IMR-90 (cell line): ENCODE measurements at regions not wholly inside any gene's neighbourhood (a gene's known extent, or its start where the extent isn't known, plus 50 kb on each side); places are given as distances from the start of the nearest gene placed in this dataset.

ENCODE experiments used
- ATAC-seq: fragments of 200-7000 bp; cut with Tn5 transposase; 2 replicates; pipeline ENCODE4 v1.9.1; 2020; ENCODE audit warnings: low read depth, mild to moderate bottlenecking, moderate library complexity
- BruUV-seq: library from RNA; stranded (reverse); fragments of 400-500 nt; replicated peaks from 2 replicates; lab custom pipeline; 2021; lab: Mats Ljungman, UMichigan
- CTCF ChIA-PET: fragments of 300-600 bp; formaldehyde crosslinking; extraction: SDS; loops from one replicate; lab custom pipeline; 2021; ENCODE audit warnings: antibody characterized with exemption; lab: Yijun Ruan, JAX
- POLR2A ChIA-PET: fragments of 300-600 bp; sonication (Branson Sonifier 250); formaldehyde crosslinking; loops from one replicate; lab custom pipeline; 2022; ENCODE audit warnings: antibody characterized with exemption; ENCODE audit not compliant: unreplicated experiment; lab: Charles Lee
- DNase-seq: peaks from one replicate; pipeline ENCODE4 v3.0.0; 2013
- H2AFZ ChIP-seq: replicated peaks from 2 replicates; pipeline ENCODE3; 2013; ENCODE audit warnings: low read length, mild to moderate bottlenecking; ENCODE audit not compliant: poor library complexity
- H2AK5ac ChIP-seq: 2 replicates; pipeline ENCODE4 v1.6.1; 2013; ENCODE audit warnings: low read depth, low read length, inconsistent platforms
- H2AK9ac ChIP-seq: replicated peaks from 2 replicates; pipeline ENCODE3; 2013; ENCODE audit warnings: mild to moderate bottlenecking, low read depth, low read length, moderate library complexity; ENCODE audit not compliant: poor library complexity
- H2BK120ac ChIP-seq: 2 replicates; pipeline ENCODE4 v1.6.1; 2013; ENCODE audit warnings: low read depth, low read length, inconsistent platforms
- H2BK15ac ChIP-seq: 3 replicates; pipeline ENCODE4 v1.6.1; 2013; ENCODE audit warnings: low read depth, low read length, inconsistent platforms
- H2BK20ac ChIP-seq: 2 replicates; pipeline ENCODE4 v1.6.1; 2013; ENCODE audit warnings: low read depth, mild to moderate bottlenecking, inconsistent platforms, low read length, moderate library complexity
- H2BK5ac ChIP-seq: 2 replicates; pipeline ENCODE4 v1.6.1; 2013; ENCODE audit warnings: mild to moderate bottlenecking, low read depth, low read length, inconsistent platforms; ENCODE audit not compliant: poor library complexity, severe bottlenecking
- H3K14ac ChIP-seq: replicated peaks from 2 replicates; pipeline ENCODE4 v1.6.1; 2013; ENCODE audit warnings: low read depth, low read length, inconsistent platforms
- H3K18ac ChIP-seq: 2 replicates; pipeline ENCODE4 v1.6.1; 2013; ENCODE audit warnings: low read depth, low read length, control low read depth
- H3K23ac ChIP-seq: 2 replicates; pipeline ENCODE4 v1.6.1; 2013; ENCODE audit warnings: low read depth, low read length, inconsistent platforms
- H3K27ac ChIP-seq: 2 replicates; pipeline ENCODE4 v1.5.1; 2013; ENCODE audit warnings: mild to moderate bottlenecking, control low read depth, low read length; ENCODE audit not compliant: insufficient read depth
- H3K27me3 ChIP-seq: 2 replicates; pipeline ENCODE4 v1.6.1; 2013; ENCODE audit warnings: low read length; ENCODE audit not compliant: control insufficient read depth, insufficient read depth
- H3K36me3 ChIP-seq: 2 replicates; pipeline ENCODE4 v1.6.1; 2013; ENCODE audit warnings: low read length, mixed read lengths; ENCODE audit not compliant: control insufficient read depth, insufficient read depth
- H3K4ac ChIP-seq: 2 replicates; pipeline ENCODE4 v1.6.1; 2013; ENCODE audit warnings: low read depth, low read length, inconsistent platforms
- H3K4me1 ChIP-seq: 2 replicates; pipeline ENCODE4 v1.6.1; 2013; ENCODE audit warnings: low read length, mixed read lengths; ENCODE audit not compliant: control insufficient read depth, insufficient read depth
- H3K4me2 ChIP-seq: 2 replicates; pipeline ENCODE4 v1.6.1; 2013; ENCODE audit warnings: low read depth, mild to moderate bottlenecking, control low read depth, low read length, moderate library complexity
- H3K4me3 ChIP-seq: 2 replicates; pipeline ENCODE4 v1.5.1; 2013; ENCODE audit warnings: low read depth, mild to moderate bottlenecking, control low read depth, low read length, moderate library complexity; ENCODE audit not compliant: insufficient read depth
- H3K56ac ChIP-seq: 2 replicates; pipeline ENCODE4 v1.6.1; 2013; ENCODE audit warnings: low read length, inconsistent platforms; ENCODE audit not compliant: insufficient read depth; ENCODE audit errors: extremely low read depth
- H3K79me1 ChIP-seq, 2 experiments: 2 replicates each; pipeline ENCODE4 v1.6.1; 2013; ENCODE audit warnings: low read length in 2 of 2, inconsistent platforms in 1 of 2, low read depth in 1 of 2
- H3K9ac ChIP-seq: 2 replicates; pipeline ENCODE4 v1.6.1; 2013; ENCODE audit warnings: low read depth, low read length, control low read depth
- H3K9me1 ChIP-seq: 2 replicates; pipeline ENCODE4 v1.6.1; 2013; ENCODE audit warnings: low read length, inconsistent platforms; ENCODE audit not compliant: insufficient read depth
- H3K9me3 ChIP-seq: 2 replicates; pipeline ENCODE4 v1.6.1; 2013; ENCODE audit warnings: low read length; ENCODE audit not compliant: control insufficient read depth, insufficient read depth
- H4K20me1 ChIP-seq: 2 replicates; pipeline ENCODE4 v1.6.1; 2013; ENCODE audit warnings: low read length, inconsistent platforms; ENCODE audit not compliant: insufficient read depth
- H4K5ac ChIP-seq: 2 replicates; pipeline ENCODE4 v1.6.1; 2013; ENCODE audit warnings: mild to moderate bottlenecking, low read depth, low read length, control low read depth
- H4K8ac ChIP-seq, 2 experiments: 2 replicates each; pipeline ENCODE4 v1.6.1; 2013; ENCODE audit warnings: low read depth in 2 of 2, low read length in 2 of 2, control low read depth in 1 of 2, inconsistent platforms in 1 of 2
- H4K91ac ChIP-seq: 2 replicates; pipeline ENCODE4 v1.6.1; 2013; ENCODE audit warnings: low read depth, low read length, inconsistent platforms; ENCODE audit not compliant: insufficient read depth
- BHLHE40 ChIP-seq: fragments of 150-350 bp; IDR thresholded peaks from 2 replicates; pipeline ENCODE4 v1.6.1; 2016; ENCODE audit warnings: mild to moderate bottlenecking, low read depth, low read length
- CEBPB ChIP-seq: IDR thresholded peaks from 2 replicates; pipeline ENCODE4 v1.6.1; 2012; ENCODE audit warnings: low read depth, low read length, improper control_type of control experiment
- CHD1 ChIP-seq: IDR thresholded peaks from 2 replicates; pipeline ENCODE4 v1.6.1; 2012; ENCODE audit warnings: low read depth, low read length, improper control_type of control experiment
- ELK1 ChIP-seq: fragments of 150-350 bp; IDR thresholded peaks from 2 replicates; pipeline ENCODE4 v1.6.1; 2016; ENCODE audit warnings: low read depth, mild to moderate bottlenecking, low read length, moderate library complexity, borderline replicate concordance
- FOS ChIP-seq: fragments of 150-350 bp; IDR thresholded peaks from 2 replicates; pipeline ENCODE4 v1.6.1; 2016; ENCODE audit warnings: low read depth, low read length
- MAFK ChIP-seq: IDR thresholded peaks from 2 replicates; pipeline ENCODE4 v1.6.1; 2012; ENCODE audit warnings: low read depth, low read length, improper control_type of control experiment
- MAZ ChIP-seq: IDR thresholded peaks from 2 replicates; pipeline ENCODE4 v1.6.1; 2012; ENCODE audit warnings: low read depth, mild to moderate bottlenecking, low read length, improper control_type of control experiment, moderate library complexity, borderline replicate concordance
- MXI1 ChIP-seq: IDR thresholded peaks from 2 replicates; pipeline ENCODE4 v1.6.1; 2012; ENCODE audit warnings: low read depth, mild to moderate bottlenecking, low read length, moderate library complexity, borderline replicate concordance
- NFE2L2 ChIP-seq: fragments of 150-350 bp; IDR thresholded peaks from 2 replicates; pipeline ENCODE4 v1.6.1; 2016; ENCODE audit warnings: low read depth, mild to moderate bottlenecking, low read length
- POLR2A ChIP-seq: IDR thresholded peaks from 2 replicates; pipeline ENCODE4 v1.6.1; 2012; ENCODE audit warnings: mild to moderate bottlenecking, low read depth, low read length
- RAD21 ChIP-seq: IDR thresholded peaks from 2 replicates; pipeline ENCODE4 v1.6.1; 2012; ENCODE audit warnings: low read length, improper control_type of control experiment
- RCOR1 ChIP-seq: IDR thresholded peaks from 2 replicates; pipeline ENCODE4 v1.6.1; 2012; ENCODE audit warnings: mild to moderate bottlenecking, low read length, improper control_type of control experiment; ENCODE audit not compliant: insufficient replicate concordance
- RFX5 ChIP-seq: IDR thresholded peaks from 2 replicates; pipeline ENCODE4 v1.8.0; 2012; ENCODE audit warnings: low read depth, mild to moderate bottlenecking, low read length, moderate library complexity
- SMC3 ChIP-seq: fragments of 150-350 bp; IDR thresholded peaks from 2 replicates; pipeline ENCODE4 v1.6.1; 2016; ENCODE audit warnings: low read depth, mild to moderate bottlenecking, antibody characterized with exemption, low read length, moderate library complexity
- USF2 ChIP-seq: fragments of 150-350 bp; IDR thresholded peaks from 2 replicates; pipeline ENCODE4 v1.6.1; 2017; ENCODE audit warnings: mild to moderate bottlenecking, antibody characterized with exemption, low read length, low read depth
- WGBS, 2 experiments: methylation state at CpG; one replicate each; pipeline versions ENCODE4 v1.1.5 to v1.1.7; 2013; ENCODE audit warnings: missing lambda C conversion rate in 2 of 2; ENCODE audit not compliant: insufficient read length in 1 of 2; ENCODE audit errors: extremely low coverage in 2 of 2; 5-methylcytosine and 5-hydroxymethylcytosine counted together
- dilution Hi-C: fragments of 300-500 bp; cut with HindIII; formaldehyde crosslinking; loops from one replicate; pipeline ENCODE4 v1.14.3; 2018; ENCODE audit warnings: low sequenced_read_pairs; ENCODE audit not compliant: unreplicated experiment
- in situ Hi-C: fragments of 300-500 bp; cut with MboI; formaldehyde crosslinking; loops from 3 replicates; pipeline ENCODE4 v1.14.3; 2019; ENCODE audit warnings: low sequenced_read_pairs, inconsistent platforms, mixed read lengths
- intact Hi-C: fragments of 100-400 bp; cut with micrococcal nuclease; formaldehyde crosslinking; loops from 2 replicates; pipeline ENCODE4 v1.10.0; 2022
- TF ChIP-seq, protein P1 (sequence below): conservative IDR thresholded peaks from 2 replicates; pipeline ENCODE4 v1.5.1; 2012; ENCODE audit warnings: mild to moderate bottlenecking, low read depth, low read length, improper control_type of control experiment

DNA sequence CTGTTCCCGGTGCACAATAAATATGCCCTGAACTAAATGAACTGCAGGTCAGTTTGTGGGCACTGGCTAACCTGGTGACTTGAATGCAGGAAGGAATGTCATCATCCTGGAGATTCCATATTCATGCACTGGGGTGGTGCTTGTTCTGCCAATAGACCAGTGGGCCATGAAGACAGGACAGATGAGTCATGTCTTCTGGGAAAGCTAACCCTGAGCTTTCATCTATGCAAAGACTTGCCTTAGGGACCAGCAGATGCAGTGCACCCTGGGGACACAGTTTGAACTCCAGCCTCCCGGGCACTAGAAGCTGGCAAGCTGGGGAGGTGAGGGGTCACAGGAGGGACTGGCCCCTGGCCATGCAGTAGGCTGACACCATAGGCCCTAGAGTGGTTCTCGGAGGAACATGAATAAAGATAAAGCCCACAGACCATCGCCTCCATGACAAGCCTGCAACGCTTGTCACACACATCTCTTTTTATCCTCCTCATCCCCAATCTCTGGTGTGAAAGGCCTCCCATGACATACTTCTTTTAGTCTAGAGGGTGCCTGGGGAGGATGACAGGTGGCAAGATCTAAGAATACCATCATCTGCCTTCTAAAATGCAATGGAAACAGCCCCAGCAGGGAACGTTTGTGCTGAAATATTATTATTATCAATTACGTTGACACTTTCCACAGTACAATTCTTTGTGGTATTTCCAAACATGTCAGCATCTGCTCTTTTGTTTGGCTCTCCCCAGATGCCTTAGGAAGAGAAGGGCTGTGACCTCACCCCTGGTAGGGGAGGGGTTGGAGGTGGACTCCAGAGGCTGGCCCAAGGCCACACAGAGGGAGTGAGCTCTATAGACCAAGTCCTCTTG is 267.4 kb upstream of the RAB6C start:
- H3K56ac ChIP-seq: no peak overlapping the region
- no peaks in the 10 kb centered on the region for H3K27me3 ChIP-seq
- H3K23ac ChIP-seq: no peak overlapping the region
- H2BK120ac ChIP-seq: no peak overlapping the region
- CTCF ChIA-PET: no interaction called here
- no peak overlapping the region for H3K27ac ChIP-seq
- H3K4me1 ChIP-seq: no peaks in the 10 kb centered on the region
- H3K9me1 ChIP-seq: no peaks in the 10 kb centered on the region
- H4K8ac ChIP-seq: no peak overlapping the region
- no peak overlapping the region for H3K4me3 ChIP-seq
- ATAC-seq: no peak
- dilution Hi-C loops (no loop called here), in situ Hi-C loops (no loop called here), intact Hi-C loops (no loop called here)
- no peak overlapping the region for H4K91ac ChIP-seq
- H3K9me3 ChIP-seq: peaks cover 13% of the 10 kb centered on the region
- no peaks in the 10 kb centered on the region for H3K36me3 ChIP-seq
- H3K4me2 ChIP-seq: no peak overlapping the region
- no peak overlapping the region for H2BK5ac ChIP-seq
- H2AK9ac ChIP-seq: no peak overlapping the region
- H3K18ac ChIP-seq: no peak overlapping the region
- 67% methylated on average over 1 of the region's 7 CpGs; no CpG with 5 or more reads in 1 of the 2 experiments for WGBS, 2 experiments
- DNase-seq: no peak
- no peaks in the 10 kb centered on the region for H3K79me1 ChIP-seq
- TF ChIP-seq MXI1 (no peak), POLR2A (no peak), USF2 (no peak), NFE2L2 (no peak), MAZ (no peak), BHLHE40 (no peak), MAFK (no peak), ELK1 (no peak), RAD21 (no peak), FOS (no peak), CEBPB (no peak), RCOR1 (no peak), SMC3 (no peak), CHD1 (no peak), RFX5 (no peak)
- TF ChIP-seq, protein P1, sequence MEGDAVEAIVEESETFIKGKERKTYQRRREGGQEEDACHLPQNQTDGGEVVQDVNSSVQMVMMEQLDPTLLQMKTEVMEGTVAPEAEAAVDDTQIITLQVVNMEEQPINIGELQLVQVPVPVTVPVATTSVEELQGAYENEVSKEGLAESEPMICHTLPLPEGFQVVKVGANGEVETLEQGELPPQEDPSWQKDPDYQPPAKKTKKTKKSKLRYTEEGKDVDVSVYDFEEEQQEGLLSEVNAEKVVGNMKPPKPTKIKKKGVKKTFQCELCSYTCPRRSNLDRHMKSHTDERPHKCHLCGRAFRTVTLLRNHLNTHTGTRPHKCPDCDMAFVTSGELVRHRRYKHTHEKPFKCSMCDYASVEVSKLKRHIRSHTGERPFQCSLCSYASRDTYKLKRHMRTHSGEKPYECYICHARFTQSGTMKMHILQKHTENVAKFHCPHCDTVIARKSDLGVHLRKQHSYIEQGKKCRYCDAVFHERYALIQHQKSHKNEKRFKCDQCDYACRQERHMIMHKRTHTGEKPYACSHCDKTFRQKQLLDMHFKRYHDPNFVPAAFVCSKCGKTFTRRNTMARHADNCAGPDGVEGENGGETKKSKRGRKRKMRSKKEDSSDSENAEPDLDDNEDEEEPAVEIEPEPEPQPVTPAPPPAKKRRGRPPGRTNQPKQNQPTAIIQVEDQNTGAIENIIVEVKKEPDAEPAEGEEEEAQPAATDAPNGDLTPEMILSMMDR: no peak
- no peaks in the 10 kb centered on the region for H4K20me1 ChIP-seq
- no peak overlapping the region for H4K5ac ChIP-seq
- BruUV-seq: no TSS peak
- POLR2A ChIA-PET: no interaction called here
- no peak overlapping the region for H2BK20ac ChIP-seq
- H3K14ac ChIP-seq: no peak overlapping the region
- no peak overlapping the region for H2AFZ ChIP-seq
- H3K4ac ChIP-seq: no peak overlapping the region
- no peak overlapping the region for H2BK15ac ChIP-seq
- H3K9ac ChIP-seq: no peak overlapping the region
- no peak overlapping the region for H2AK5ac ChIP-seq
